ENCODE measurements at regions not wholly inside any gene's neighbourhood (a gene's known extent, or its start where the extent isn't known, plus 50 kb on each side); places are given as distances from the start of the nearest gene placed in this dataset.

GRCh38 chr10:55233505-55233904, 432.5 kb upstream of the PCDH15 start:
- POLR2A ChIA-PET (ENCODE audit: unreplicated experiment) = no interaction called here
- no peak for ATAC-seq

GRCh38 chr10:55233090-55233489, 432.1 kb upstream of the PCDH15 start:
- POLR2A ChIA-PET (ENCODE audit: unreplicated experiment) = no interaction called here
- no peak for TF ChIP-seq EZH2 (IDR thresholded peaks at IDR 0.05; ENCODE audit: low read length, unreplicated experiment)
- no peak for TF ChIP-seq CTCF (conservative IDR thresholded peaks at IDR 0.05; ENCODE audit: low read depth, low read length)
- TF ChIP-seq EZH2phosphoT487 (IDR thresholded peaks at IDR 0.05; ENCODE audit: borderline replicate concordance, low read length) = no peak
- CTCF ChIA-PET = no interaction called here
- no peak overlapping the region for H3K4me2 ChIP-seq (ENCODE audit: low read length)
- no peaks in the 10 kb centered on the region for H3K36me3 ChIP-seq (ENCODE audit: low read depth, low read length)
- H3K79me2 ChIP-seq (ENCODE audit: low read length) = no peaks in the 10 kb centered on the region
- no peaks in the 10 kb centered on the region for H3K9me3 ChIP-seq (ENCODE audit: low read length)
- H3K9ac ChIP-seq (ENCODE audit: low read length) = no peak overlapping the region
- H3K9me2 ChIP-seq (replicated peaks; ENCODE audit: low read length) = no peaks in the 10 kb centered on the region
- no peaks in the 10 kb centered on the region for H4K20me1 ChIP-seq (ENCODE audit: low read length)
- no peak overlapping the region for H2AFZ ChIP-seq (ENCODE audit: low read length)
- no peak overlapping the region for H3K4me3 ChIP-seq (ENCODE audit: low read length)
- H3F3A ChIP-seq (ENCODE audit: low read length, unreplicated experiment) = no peaks in the 10 kb centered on the region
- H3K27me3 ChIP-seq (ENCODE audit: low read length) = no peaks in the 10 kb centered on the region
- DNase-seq = no peak
- no peak overlapping the region for H3K27ac ChIP-seq (ENCODE audit: low read length)
- H3K4me1 ChIP-seq (ENCODE audit: insufficient read depth, low read length) = no peaks in the 10 kb centered on the region
- ATAC-seq = no peak
- intact Hi-C loops (cut with micrococcal nuclease) = no loop called here
- no TSS peak for BruUV-seq (replicated peaks)

More at GRCh38 chr10:55233505-55233904, 432.5 kb upstream of the PCDH15 start:
- Histone ChIP-seq H3K4me3 (ENCODE audit: low read length) (no peak overlapping the region), H2AFZ (ENCODE audit: low read length) (no peak overlapping the region), H3K36me3 (ENCODE audit: low read depth, low read length) (no peaks in the 10 kb centered on the region), H3K27ac (ENCODE audit: low read length) (no peak overlapping the region), H4K20me1 (ENCODE audit: low read length) (no peaks in the 10 kb centered on the region), H3K4me1 (ENCODE audit: insufficient read depth, low read length) (no peaks in the 10 kb centered on the region), H3K4me2 (ENCODE audit: low read length) (no peak overlapping the region), H3K27me3 (ENCODE audit: low read length) (no peaks in the 10 kb centered on the region), H3F3A (ENCODE audit: low read length, unreplicated experiment) (no peaks in the 10 kb centered on the region), H3K9me2 (replicated peaks; ENCODE audit: low read length) (no peaks in the 10 kb centered on the region), H3K9ac (ENCODE audit: low read length) (no peak overlapping the region), H3K9me3 (ENCODE audit: low read length) (no peaks in the 10 kb centered on the region), H3K79me2 (ENCODE audit: low read length) (no peaks in the 10 kb centered on the region)
- TF ChIP-seq EZH2phosphoT487 (IDR thresholded peaks at IDR 0.05; ENCODE audit: borderline replicate concordance, low read length) (no peak), CTCF (conservative IDR thresholded peaks at IDR 0.05; ENCODE audit: low read depth, low read length) (no peak), EZH2 (IDR thresholded peaks at IDR 0.05; ENCODE audit: low read length, unreplicated experiment) (no peak)
- CTCF ChIA-PET = no interaction called here
- no peak for DNase-seq
- BruUV-seq (replicated peaks) = no TSS peak
- intact Hi-C loops (cut with micrococcal nuclease) = no loop called here

GRCh38 chr10:55232553-55232952, 431.5 kb upstream of the PCDH15 start:
- ChIA-PET CTCF (no interaction called here), POLR2A (ENCODE audit: unreplicated experiment) (no interaction called here)
- intact Hi-C loops (cut with micrococcal nuclease) = no loop called here
- Histone ChIP-seq H3K27me3 (ENCODE audit: low read length) (no peaks in the 10 kb centered on the region), H3K4me1 (ENCODE audit: insufficient read depth, low read length) (no peaks in the 10 kb centered on the region), H3F3A (ENCODE audit: low read length, unreplicated experiment) (no peaks in the 10 kb centered on the region), H3K9me2 (replicated peaks; ENCODE audit: low read length) (no peaks in the 10 kb centered on the region), H3K36me3 (ENCODE audit: low read depth, low read length) (no peaks in the 10 kb centered on the region), H3K79me2 (ENCODE audit: low read length) (no peaks in the 10 kb centered on the region), H3K4me2 (ENCODE audit: low read length) (no peak overlapping the region), H3K9me3 (ENCODE audit: low read length) (no peaks in the 10 kb centered on the region), H2AFZ (ENCODE audit: low read length) (no peak overlapping the region), H3K27ac (ENCODE audit: low read length) (no peak overlapping the region), H3K4me3 (ENCODE audit: low read length) (no peak overlapping the region), H4K20me1 (ENCODE audit: low read length) (no peaks in the 10 kb centered on the region), H3K9ac (ENCODE audit: low read length) (no peak overlapping the region)
- no peak for ATAC-seq
- BruUV-seq (replicated peaks) = no TSS peak
- DNase-seq = no peak
- TF ChIP-seq EZH2 (IDR thresholded peaks at IDR 0.05; ENCODE audit: low read length, unreplicated experiment) (no peak), CTCF (conservative IDR thresholded peaks at IDR 0.05; ENCODE audit: low read depth, low read length) (no peak), EZH2phosphoT487 (IDR thresholded peaks at IDR 0.05; ENCODE audit: borderline replicate concordance, low read length) (no peak)
